Activated naive CD8-positive, alpha-beta T cell treated with anti-CD3 and anti-CD28 coated beads, Interleukin-2, amount 50 U/mL, for 24 hours (primary cell): ENCODE measurements at regions not wholly inside any gene's neighbourhood (a gene's known extent, or its start where the extent isn't known, plus 50 kb on each side); places are given as distances from the start of the nearest gene placed in this dataset.
"Not testable (repeated sequence)": the region's sequence is repeated elsewhere in the genome, so short reads cannot be mapped to it uniquely, and the experiment has no call there.

ENCODE experiments used
- ATAC-seq: fragments of 150-1000 bp; cut with Tn5 transposase; one replicate; pipeline ENCODE4 v1.10.0; 2021
- DNase-seq: peaks from one replicate; pipeline ENCODE4 v3.0.0; 2021
- H3K27ac Mint-ChIP-seq: one replicate; pipeline ENCODE4 v1.8.0; 2021; ENCODE audit warnings: mild to moderate bottlenecking, mixed read lengths
- H3K27me3 Mint-ChIP-seq: one replicate; pipeline ENCODE4 v1.8.0; 2021; ENCODE audit warnings: mixed read lengths
- H3K36me3 Mint-ChIP-seq: one replicate; pipeline ENCODE4 v1.8.0; 2021; ENCODE audit warnings: low read depth, mixed read lengths
- H3K4me1 Mint-ChIP-seq: one replicate; pipeline ENCODE4 v1.8.0; 2021; ENCODE audit warnings: mixed read lengths
- H3K4me3 Mint-ChIP-seq: one replicate; pipeline ENCODE4 v1.8.0; 2021; ENCODE audit warnings: mild to moderate bottlenecking, moderate library complexity, mixed read lengths
- H3K9me3 Mint-ChIP-seq: one replicate; pipeline ENCODE4 v1.8.0; 2021; ENCODE audit warnings: mixed read lengths

- not testable (repeated sequence) for ATAC-seq, H3K4me3 Mint-ChIP-seq, H3K27me3 Mint-ChIP-seq, H3K27ac Mint-ChIP-seq, DNase-seq, H3K36me3 Mint-ChIP-seq, H3K4me1 Mint-ChIP-seq, H3K9me3 Mint-ChIP-seq
Observed at GRCh38 chr7:63629024-63629423, 369.6 kb upstream of the ZNF722 start.

GRCh38 chr7:63636585-63636984, 362.1 kb upstream of the ZNF722 start:
- not testable (repeated sequence) for H3K27ac Mint-ChIP-seq, H3K4me3 Mint-ChIP-seq, H3K9me3 Mint-ChIP-seq, DNase-seq, H3K36me3 Mint-ChIP-seq, H3K27me3 Mint-ChIP-seq, H3K4me1 Mint-ChIP-seq
- peak; percentile 15 for ATAC-seq

- H3K27ac Mint-ChIP-seq, H3K9me3 Mint-ChIP-seq, ATAC-seq, H3K27me3 Mint-ChIP-seq, H3K36me3 Mint-ChIP-seq, H3K4me3 Mint-ChIP-seq, DNase-seq, H3K4me1 Mint-ChIP-seq: not testable (repeated sequence)
Observed at GRCh38 chr7:63665553-63665952, 333.1 kb upstream of the ZNF722 start.

- H3K27me3 Mint-ChIP-seq, ATAC-seq, H3K36me3 Mint-ChIP-seq, H3K4me3 Mint-ChIP-seq, H3K4me1 Mint-ChIP-seq, H3K27ac Mint-ChIP-seq, DNase-seq, H3K9me3 Mint-ChIP-seq: not testable (repeated sequence)
Observed at GRCh38 chr7:63691408-63691807, 307.2 kb upstream of the ZNF722 start.

- H3K27me3 Mint-ChIP-seq, H3K4me1 Mint-ChIP-seq, ATAC-seq, H3K9me3 Mint-ChIP-seq, DNase-seq, H3K27ac Mint-ChIP-seq, H3K36me3 Mint-ChIP-seq, H3K4me3 Mint-ChIP-seq: not testable (repeated sequence)
Observed at GRCh38 chr7:63694296-63694695, 304.4 kb upstream of the ZNF722 start.
